Astrocyte (in vitro differentiated cells and primary cell): ENCODE measurements at regions not wholly inside any gene's neighbourhood (a gene's known extent, or its start where the extent isn't known, plus 50 kb on each side); places are given as distances from the start of the nearest gene placed in this dataset.

ENCODE experiments used
- DNase-seq: peaks from one replicate; pipeline ENCODE4 v3.0.0-alpha.2; 2010; ENCODE audit warnings: low read depth
- FAIRE-seq: peaks from 2 replicates; lab custom pipeline; 2011; peaks lifted over from hg19 to GRCh38; lab: Jason Lieb, UNC
- H2AFZ ChIP-seq: 2 replicates; pipeline ENCODE4 v1.6.0; 2012; ENCODE audit warnings: low read depth, low read length, inconsistent platforms
- H3K27ac ChIP-seq: 2 replicates; pipeline ENCODE4 v1.5.1; 2011; ENCODE audit warnings: low read depth, low read length, inconsistent platforms
- H3K27me3 ChIP-seq: 2 replicates; pipeline ENCODE4 v1.6.0; 2011; ENCODE audit warnings: low read length, inconsistent platforms; ENCODE audit not compliant: insufficient read depth
- H3K36me3 ChIP-seq: 2 replicates; pipeline ENCODE4 v1.5.1; 2011; ENCODE audit warnings: low read length, inconsistent platforms; ENCODE audit not compliant: insufficient read depth
- H3K4me1 ChIP-seq: 2 replicates; pipeline ENCODE4 v1.5.1; 2011; ENCODE audit warnings: low read length, inconsistent platforms; ENCODE audit not compliant: insufficient read depth
- H3K4me2 ChIP-seq: 2 replicates; pipeline ENCODE4 v1.6.0; 2012; ENCODE audit warnings: low read length, inconsistent platforms
- H3K4me3 ChIP-seq: 2 replicates; pipeline ENCODE4 v1.5.1; 2011; ENCODE audit warnings: low read depth, mild to moderate bottlenecking, low read length, inconsistent platforms; ENCODE audit not compliant: insufficient read depth
- H3K79me2 ChIP-seq: 2 replicates; pipeline ENCODE4 v1.6.0; 2012; ENCODE audit warnings: mild to moderate bottlenecking, low read length, inconsistent platforms; ENCODE audit not compliant: insufficient read depth
- H3K9ac ChIP-seq: 2 replicates; pipeline ENCODE4 v1.6.0; 2012; ENCODE audit warnings: mild to moderate bottlenecking, low read length, inconsistent platforms
- H3K9me3 ChIP-seq: 2 replicates; pipeline ENCODE4 v1.5.1; 2012; ENCODE audit warnings: low read depth, mild to moderate bottlenecking, low read length, inconsistent platforms; ENCODE audit not compliant: insufficient read depth
- H4K20me1 ChIP-seq: 2 replicates; pipeline ENCODE4 v1.6.0; 2012; ENCODE audit warnings: low read length, inconsistent platforms; ENCODE audit not compliant: insufficient read depth
- H3K27ac Mint-ChIP-seq: one replicate; pipeline ENCODE4 v1.8.0; 2021; ENCODE audit warnings: mild to moderate bottlenecking, mixed read lengths; ENCODE audit not compliant: unreplicated experiment
- H3K27me3 Mint-ChIP-seq: one replicate; pipeline ENCODE4 v1.8.0; 2021; ENCODE audit warnings: low read depth, mixed read lengths; ENCODE audit not compliant: unreplicated experiment
- H3K36me3 Mint-ChIP-seq: one replicate; pipeline ENCODE4 v1.8.0; 2021; ENCODE audit warnings: low read depth, mixed read lengths; ENCODE audit not compliant: unreplicated experiment
- H3K4me1 Mint-ChIP-seq: one replicate; pipeline ENCODE4 v1.8.0; 2021; ENCODE audit warnings: low read depth, mixed read lengths; ENCODE audit not compliant: unreplicated experiment
- H3K4me3 Mint-ChIP-seq: one replicate; pipeline ENCODE4 v1.8.0; 2021; ENCODE audit warnings: mild to moderate bottlenecking, moderate library complexity, mixed read lengths; ENCODE audit not compliant: unreplicated experiment
- H3K9me3 Mint-ChIP-seq: one replicate; pipeline ENCODE4 v1.8.0; 2021; ENCODE audit warnings: mild to moderate bottlenecking, mixed read lengths; ENCODE audit not compliant: unreplicated experiment
- EZH2 ChIP-seq: IDR thresholded peaks from 2 replicates; pipeline ENCODE4 v1.6.1; 2012; ENCODE audit warnings: mild to moderate bottlenecking, low read length, inconsistent platforms; ENCODE audit not compliant: insufficient read depth
- TF ChIP-seq, protein P1 (sequence below): IDR thresholded peaks from 2 replicates; pipeline ENCODE4 v1.5.1; 2011; ENCODE audit warnings: low read depth, mild to moderate bottlenecking, inconsistent platforms, low read length, moderate library complexity; ENCODE audit not compliant: insufficient read depth

DNA sequence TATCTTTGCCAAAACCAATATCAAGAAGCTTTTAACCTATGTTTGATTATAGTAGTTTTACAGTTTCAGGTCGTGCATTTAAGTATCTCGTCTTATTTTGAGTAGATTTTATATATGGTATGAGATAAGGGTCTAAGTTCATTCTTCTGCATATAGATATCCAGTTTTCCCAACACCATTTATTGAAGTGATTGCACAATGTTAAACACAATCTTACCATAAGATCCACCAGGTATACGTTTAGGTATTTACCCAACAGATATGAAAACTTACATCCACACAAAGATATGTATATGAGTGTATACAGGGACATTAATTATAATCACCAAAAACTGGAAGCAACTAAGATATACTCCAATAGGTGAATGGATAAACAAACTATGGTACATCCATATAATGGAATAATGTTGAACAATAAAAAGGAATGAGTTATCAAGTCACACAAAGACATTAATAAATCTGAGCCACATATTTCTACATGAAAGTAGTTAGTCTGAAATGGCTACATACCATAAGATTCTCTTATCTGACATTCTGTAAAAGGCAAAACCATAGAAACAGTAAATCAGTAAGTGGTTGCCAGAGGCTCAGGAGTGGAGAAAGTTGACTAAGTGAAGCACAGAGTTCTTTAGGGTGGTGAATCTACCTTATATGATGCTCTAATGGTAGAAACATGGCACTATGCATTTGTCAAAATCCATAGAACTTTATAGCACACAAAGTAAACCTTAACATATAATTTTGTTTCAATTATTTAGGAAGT lies 222.6 kb downstream of the NUAK1 start:
- H3K4me3 Mint-ChIP-seq = no peak overlapping the region
- H3K9me3 Mint-ChIP-seq = peaks cover 6% of the 10 kb centered on the region
- no peak for TF ChIP-seq EZH2
- TF ChIP-seq, protein P1, sequence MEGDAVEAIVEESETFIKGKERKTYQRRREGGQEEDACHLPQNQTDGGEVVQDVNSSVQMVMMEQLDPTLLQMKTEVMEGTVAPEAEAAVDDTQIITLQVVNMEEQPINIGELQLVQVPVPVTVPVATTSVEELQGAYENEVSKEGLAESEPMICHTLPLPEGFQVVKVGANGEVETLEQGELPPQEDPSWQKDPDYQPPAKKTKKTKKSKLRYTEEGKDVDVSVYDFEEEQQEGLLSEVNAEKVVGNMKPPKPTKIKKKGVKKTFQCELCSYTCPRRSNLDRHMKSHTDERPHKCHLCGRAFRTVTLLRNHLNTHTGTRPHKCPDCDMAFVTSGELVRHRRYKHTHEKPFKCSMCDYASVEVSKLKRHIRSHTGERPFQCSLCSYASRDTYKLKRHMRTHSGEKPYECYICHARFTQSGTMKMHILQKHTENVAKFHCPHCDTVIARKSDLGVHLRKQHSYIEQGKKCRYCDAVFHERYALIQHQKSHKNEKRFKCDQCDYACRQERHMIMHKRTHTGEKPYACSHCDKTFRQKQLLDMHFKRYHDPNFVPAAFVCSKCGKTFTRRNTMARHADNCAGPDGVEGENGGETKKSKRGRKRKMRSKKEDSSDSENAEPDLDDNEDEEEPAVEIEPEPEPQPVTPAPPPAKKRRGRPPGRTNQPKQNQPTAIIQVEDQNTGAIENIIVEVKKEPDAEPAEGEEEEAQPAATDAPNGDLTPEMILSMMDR = no peak
- H3K27ac Mint-ChIP-seq = no peak overlapping the region
- no peaks in the 10 kb centered on the region for H3K36me3 Mint-ChIP-seq
- Histone ChIP-seq H2AFZ (no peak overlapping the region), H3K27me3 (no peaks in the 10 kb centered on the region), H3K4me1 (no peaks in the 10 kb centered on the region), H3K4me3 (no peak overlapping the region), H4K20me1 (no peaks in the 10 kb centered on the region), H3K36me3 (no peaks in the 10 kb centered on the region), H3K9ac (no peak overlapping the region), H3K79me2 (no peaks in the 10 kb centered on the region), H3K9me3 (no peaks in the 10 kb centered on the region), H3K4me2 (no peak overlapping the region), H3K27ac (no peak overlapping the region)
- FAIRE-seq (peak; percentile 77), DNase-seq (peak; percentile 52)
- H3K4me1 Mint-ChIP-seq = peaks cover 11% of the 10 kb centered on the region
- peaks cover under 1% of the 10 kb centered on the region for H3K27me3 Mint-ChIP-seq

DNA sequence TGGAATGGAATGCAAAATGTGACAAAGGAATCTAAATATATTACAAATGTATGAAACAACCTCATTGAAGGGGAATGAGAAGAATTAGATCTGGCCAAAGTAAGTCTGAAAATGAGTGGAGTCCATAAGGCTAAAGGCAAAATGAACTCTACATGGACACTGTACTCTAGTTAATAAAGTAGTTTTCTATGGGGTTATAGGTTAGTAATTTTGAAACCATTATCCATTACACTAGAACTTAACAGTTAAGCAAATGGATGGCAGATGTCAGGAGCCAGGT lies 222.1 kb downstream of the NUAK1 start:
- peaks cover 13% of the 10 kb centered on the region for H3K4me1 Mint-ChIP-seq
- no peaks in the 10 kb centered on the region for H3K79me2 ChIP-seq
- no peaks in the 10 kb centered on the region for H4K20me1 ChIP-seq
- FAIRE-seq (no peak), DNase-seq (peak; percentile 41)
- H3K36me3 ChIP-seq = no peaks in the 10 kb centered on the region
- H3K27ac Mint-ChIP-seq = no peak overlapping the region
- no peak overlapping the region for H3K27ac ChIP-seq
- no peak overlapping the region for H2AFZ ChIP-seq
- H3K4me1 ChIP-seq = no peaks in the 10 kb centered on the region
- no peaks in the 10 kb centered on the region for H3K36me3 Mint-ChIP-seq
- no peak overlapping the region for H3K9ac ChIP-seq
- H3K4me3 ChIP-seq = no peak overlapping the region
- H3K9me3 Mint-ChIP-seq = peaks cover 6% of the 10 kb centered on the region
- no peak overlapping the region for H3K4me3 Mint-ChIP-seq
- no peaks in the 10 kb centered on the region for H3K27me3 ChIP-seq
- no peaks in the 10 kb centered on the region for H3K27me3 Mint-ChIP-seq
- no peaks in the 10 kb centered on the region for H3K9me3 ChIP-seq
- no peak overlapping the region for H3K4me2 ChIP-seq
- no peak for TF ChIP-seq EZH2
- TF ChIP-seq, protein P1 = no peak

DNA sequence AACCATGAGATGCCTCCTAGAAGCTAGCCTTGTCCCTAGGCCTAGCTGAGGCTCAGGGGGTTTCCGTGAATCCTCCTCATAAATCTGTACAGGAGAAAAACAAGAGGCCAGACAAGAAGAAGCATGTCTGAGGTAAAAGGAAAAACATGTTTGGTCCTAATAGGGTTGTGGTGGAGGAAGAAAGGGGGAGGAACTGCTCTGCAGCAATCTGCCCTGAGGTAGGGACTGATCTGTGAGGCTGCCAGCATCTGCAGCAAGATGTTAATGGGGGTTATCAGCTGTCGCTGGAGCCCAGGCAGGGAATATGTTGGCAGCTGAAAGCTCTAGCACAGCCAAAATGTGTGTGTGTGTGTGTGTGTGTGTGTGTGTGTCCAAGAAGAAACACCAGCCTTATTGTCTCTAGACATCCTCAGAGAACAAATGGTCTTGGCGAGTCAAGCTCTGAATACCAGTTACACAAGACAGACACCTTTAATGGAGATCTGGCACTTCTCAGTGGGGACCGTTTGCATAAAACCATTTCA lies 218.5 kb downstream of the NUAK1 start:
- Histone ChIP-seq H3K27me3 (no peaks in the 10 kb centered on the region), H3K9ac (no peak overlapping the region), H3K27ac (no peak overlapping the region), H3K79me2 (no peaks in the 10 kb centered on the region), H3K4me3 (no peak overlapping the region), H4K20me1 (no peaks in the 10 kb centered on the region), H3K4me2 (no peak overlapping the region), H2AFZ (no peak overlapping the region), H3K36me3 (no peaks in the 10 kb centered on the region), H3K4me1 (peaks cover 12% of the 10 kb centered on the region), H3K9me3 (no peaks in the 10 kb centered on the region)
- no peaks in the 10 kb centered on the region for H3K36me3 Mint-ChIP-seq
- DNase-seq = peak; percentile 49
- no peak for TF ChIP-seq EZH2
- TF ChIP-seq, protein P1 = no peak
- no peak for FAIRE-seq
- peaks cover 28% of the 10 kb centered on the region for H3K4me1 Mint-ChIP-seq
- H3K4me3 Mint-ChIP-seq = no peak overlapping the region
- no peaks in the 10 kb centered on the region for H3K27me3 Mint-ChIP-seq
- H3K27ac Mint-ChIP-seq = no peak overlapping the region
- no peaks in the 10 kb centered on the region for H3K9me3 Mint-ChIP-seq
